ENCODE measurements at regions not wholly inside any gene's neighbourhood (a gene's known extent, or its start where the extent isn't known, plus 50 kb on each side); places are given as distances from the start of the nearest gene placed in this dataset.

GRCh38 chr18:78630356-78630755 is 349.3 kb upstream of the SALL3 start:
- ATAC-seq (no peak), DNase-seq (no peak)
- intact Hi-C loops (cut with DNase I) = no loop called here

DNA sequence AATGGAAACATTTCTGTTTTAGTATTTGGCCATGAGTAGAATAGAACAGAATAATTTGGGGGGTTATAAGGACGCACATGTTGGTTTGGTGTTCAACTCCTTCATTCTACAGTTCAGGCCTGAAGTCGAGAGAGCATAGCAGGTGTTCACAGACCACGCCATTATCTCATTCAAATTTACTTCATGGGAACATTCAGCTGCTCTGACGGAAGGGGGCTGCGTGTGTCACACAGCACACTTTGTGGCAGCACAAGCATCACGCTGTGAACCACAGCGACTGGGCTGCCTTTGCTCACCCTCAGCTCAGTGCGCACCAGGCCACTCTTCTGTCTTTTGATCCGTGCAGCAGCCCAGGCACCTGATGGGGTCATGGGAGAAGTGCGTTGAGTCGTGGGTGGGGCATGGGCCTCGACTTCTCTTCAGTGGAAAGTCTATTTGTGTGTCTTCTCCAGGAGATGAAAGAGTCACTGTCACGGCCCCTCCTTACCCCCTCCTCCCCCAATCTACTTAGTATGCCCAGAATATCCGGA is 348.6 kb upstream of the SALL3 start:
- intact Hi-C loops (cut with DNase I) = no loop called here
- ATAC-seq (no peak), DNase-seq (no peak)

DNA sequence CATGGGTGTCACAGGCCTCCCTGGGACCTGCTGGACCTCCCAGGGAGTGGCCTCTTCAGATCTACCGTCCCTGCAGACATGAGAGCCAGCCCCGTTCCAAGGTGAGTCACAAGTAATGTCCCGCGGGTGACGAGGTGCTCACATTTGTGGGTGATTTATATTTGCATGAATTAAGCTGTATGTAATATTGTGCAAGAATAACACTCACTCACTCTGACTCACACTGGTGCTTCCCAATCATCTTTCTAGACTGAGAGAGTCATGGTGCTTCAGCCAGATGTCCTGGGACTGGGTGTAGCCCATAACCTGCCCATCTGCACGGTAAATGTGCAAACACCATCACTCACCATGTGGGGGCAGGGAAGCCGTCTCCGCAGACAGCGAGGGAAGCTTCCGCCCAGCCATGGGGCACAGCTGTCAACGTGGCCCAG is 347.5 kb upstream of the SALL3 start:
- DNase-seq (no peak), ATAC-seq (no peak)
- intact Hi-C loops (cut with DNase I) = no loop called here

DNA sequence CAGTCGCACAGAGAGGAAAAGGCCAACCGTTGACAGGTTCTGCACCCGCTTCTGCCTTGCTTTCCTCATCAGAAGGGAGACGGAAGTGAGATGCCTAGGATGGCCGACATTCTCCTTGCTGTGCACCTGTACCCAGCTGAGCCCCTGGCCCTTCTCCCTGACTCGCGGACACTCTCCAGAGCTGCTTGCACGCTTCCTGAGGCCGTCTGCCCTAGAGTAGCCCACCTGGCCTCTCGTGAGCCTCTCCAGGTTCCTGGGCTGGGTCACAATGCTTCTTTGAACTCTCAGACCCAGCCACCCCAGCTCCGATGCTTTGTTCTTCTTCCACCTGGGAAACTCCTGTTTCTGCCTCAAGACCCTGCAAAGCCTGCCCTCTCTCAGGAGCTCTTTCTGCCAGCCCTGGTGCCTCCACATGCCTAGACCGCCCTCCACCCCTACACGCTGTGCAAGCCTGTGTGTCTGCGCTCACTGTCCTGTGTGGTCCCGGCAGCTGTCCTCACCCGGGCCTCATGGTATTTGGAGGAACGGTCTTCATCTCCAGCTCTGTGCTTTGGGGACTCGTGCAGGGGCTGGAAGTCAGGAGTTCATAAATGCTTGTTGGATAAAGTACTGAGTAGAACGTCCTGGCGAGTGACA is 345.4 kb upstream of the SALL3 start:
- DNase-seq = no peak

GRCh38 chr18:78635093-78635800 is 344.4 kb upstream of the SALL3 start:
- ATAC-seq (no peak), DNase-seq (no peak)
- intact Hi-C loops (cut with DNase I) = no loop called here

More for the DNA sequence above, 345.4 kb upstream of the SALL3 start:
- intact Hi-C loops (cut with DNase I) = no loop called here
- no peak for ATAC-seq

DNA sequence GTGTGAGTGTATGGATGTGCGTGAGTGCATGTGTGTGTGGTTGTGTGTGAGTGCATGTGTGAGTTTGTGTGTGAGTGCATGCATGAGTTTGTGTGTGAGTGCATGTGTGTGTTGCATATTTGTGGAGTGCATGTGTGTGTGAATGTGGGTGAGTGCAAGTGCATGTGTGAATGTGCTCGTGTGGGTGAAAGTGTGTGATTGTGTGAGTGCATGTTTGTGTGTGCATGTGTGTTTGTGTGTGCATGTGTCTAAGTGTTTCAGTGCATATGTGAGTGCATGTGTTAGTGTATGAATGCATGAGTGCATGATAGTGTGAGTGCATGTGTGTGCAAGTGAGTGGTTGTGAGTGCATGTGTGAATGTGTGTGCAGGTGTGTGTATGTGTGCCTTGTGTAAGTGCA is 343.4 kb upstream of the SALL3 start:
- ATAC-seq = no peak
- DNase-seq = no peak
- intact Hi-C loops (cut with DNase I) = no loop called here

DNA sequence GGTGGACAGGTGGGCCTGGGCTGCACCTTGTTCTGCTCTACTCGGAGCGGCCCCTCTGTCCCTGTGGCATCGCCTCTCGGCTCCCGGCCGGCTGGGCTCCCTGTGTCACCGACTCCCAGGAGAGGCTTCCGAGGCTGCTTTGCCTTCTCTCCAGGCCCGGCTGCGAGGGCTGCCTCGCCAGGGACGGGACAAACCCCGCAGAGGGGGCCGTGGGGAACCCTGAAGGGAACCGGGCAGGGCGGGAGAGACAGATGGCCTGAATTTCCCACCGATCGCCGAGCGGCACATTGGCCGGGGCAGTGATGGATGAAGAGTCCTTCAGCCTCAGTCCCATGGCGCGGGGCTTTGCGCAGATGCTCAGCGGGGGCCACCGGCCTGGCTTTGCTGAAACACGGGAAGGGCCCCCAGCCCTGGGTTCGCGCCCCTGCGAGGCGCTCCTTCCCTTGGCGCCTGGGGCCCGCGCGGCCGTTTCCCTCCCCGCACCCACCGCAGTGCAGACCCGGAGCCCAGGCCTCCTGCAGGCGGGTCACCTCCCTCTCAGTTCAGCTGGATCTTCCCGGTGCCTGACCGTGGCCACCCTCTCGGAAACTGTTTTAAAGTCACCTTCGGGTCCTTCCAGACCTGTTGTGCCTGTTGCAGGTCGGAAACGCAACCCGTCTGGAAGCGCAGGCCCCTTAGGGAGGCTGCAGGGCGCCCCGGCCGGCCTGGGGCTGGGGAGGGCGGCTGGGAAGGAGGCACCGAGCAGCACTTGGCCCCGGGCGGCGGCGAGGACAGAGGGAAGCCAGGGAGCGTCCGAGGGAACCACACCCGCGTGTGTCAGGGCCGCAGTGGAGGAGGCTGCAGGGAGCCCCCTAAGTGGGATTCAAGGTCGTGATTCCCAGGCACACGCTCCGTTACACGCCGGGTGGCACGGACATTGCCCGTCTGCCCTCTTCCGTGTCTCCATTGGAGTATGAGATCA is 341.9 kb upstream of the SALL3 start:
- intact Hi-C loops (cut with DNase I) = no loop called here
- ATAC-seq (no peak), DNase-seq (no peak)

DNA sequence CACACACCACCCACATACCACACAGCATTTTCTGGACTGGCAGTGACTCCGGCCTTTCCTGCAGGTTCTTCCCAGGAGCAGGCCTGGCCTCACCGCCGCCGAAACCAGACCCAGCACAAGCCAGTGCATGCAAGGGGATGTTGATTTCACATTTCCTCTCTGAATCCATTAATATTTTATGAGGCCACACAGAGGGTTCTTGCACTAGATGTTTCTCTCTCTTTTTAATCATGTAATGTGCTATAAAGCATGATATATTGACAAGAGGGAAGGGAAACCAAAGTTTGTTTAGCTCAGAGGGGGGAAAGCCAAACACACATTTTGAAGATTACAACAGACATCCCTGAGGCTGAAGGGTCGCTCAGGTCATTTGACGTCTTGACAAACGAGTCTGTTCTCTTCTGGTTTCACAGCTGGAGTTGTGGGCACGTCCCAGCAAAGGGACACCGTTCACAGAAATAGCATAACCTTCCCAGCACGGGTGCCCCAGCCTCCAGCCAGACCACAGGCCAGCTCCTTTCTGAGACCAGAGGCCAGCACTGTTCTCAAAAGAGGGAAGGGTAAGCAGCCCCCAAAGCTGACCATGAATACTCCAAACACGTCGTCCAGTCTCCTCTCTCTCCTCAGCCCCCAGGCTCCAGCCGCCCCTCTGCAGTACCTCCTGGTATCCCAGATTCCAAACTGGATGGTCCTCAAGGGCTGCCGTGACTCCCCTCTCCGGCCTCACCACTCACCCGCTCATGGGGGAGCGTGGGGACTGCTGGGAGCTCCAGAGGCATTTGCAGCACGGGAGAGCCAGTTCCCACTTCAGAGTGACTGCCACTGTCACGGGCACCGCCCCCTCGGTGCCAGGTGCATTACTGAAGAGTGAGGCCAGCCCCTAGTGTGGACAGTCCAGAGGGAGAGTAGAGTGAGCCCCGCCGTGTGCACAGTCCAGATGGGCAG is 340.3 kb upstream of the SALL3 start:
- ATAC-seq = no peak
- no peak for DNase-seq
- intact Hi-C loops (cut with DNase I) = no loop called here

DNA sequence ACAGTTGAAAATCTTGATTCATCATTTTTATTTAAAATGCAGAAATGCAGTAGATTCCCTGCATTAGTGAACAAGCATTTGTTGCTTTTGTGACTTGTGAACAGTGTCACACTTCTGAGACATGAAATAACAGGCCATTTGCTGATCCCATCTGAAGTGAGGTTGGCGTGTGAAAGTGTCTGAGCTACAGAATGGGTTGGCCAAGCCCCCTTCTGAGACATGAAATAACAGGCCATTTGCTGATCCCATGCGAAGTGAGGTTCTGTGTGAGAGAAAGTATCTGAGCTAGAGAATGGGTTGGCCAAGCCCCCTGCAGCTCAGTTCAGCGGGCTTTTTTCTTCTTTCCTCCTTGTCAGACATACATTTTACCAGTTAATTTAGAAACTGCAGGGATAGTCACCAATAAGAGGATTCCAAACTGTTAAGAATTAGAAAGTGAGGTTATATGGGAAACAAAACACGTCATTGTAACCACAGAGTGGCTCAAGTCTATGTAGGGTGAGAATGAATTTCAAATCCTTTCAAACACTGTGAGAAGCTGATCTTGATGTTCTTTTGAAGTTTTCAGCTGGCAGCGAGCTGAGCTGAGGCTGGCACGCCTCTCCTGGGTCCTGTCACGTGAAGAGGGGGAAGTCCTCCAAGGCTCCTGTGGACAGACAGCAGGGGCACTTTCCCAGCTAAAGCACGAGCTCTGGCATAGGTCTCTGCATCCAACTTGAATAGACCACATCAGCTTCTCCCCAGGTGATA is 339.2 kb upstream of the SALL3 start:
- intact Hi-C loops (cut with DNase I) = no loop called here
- ATAC-seq (no peak), DNase-seq (no peak)

DNA sequence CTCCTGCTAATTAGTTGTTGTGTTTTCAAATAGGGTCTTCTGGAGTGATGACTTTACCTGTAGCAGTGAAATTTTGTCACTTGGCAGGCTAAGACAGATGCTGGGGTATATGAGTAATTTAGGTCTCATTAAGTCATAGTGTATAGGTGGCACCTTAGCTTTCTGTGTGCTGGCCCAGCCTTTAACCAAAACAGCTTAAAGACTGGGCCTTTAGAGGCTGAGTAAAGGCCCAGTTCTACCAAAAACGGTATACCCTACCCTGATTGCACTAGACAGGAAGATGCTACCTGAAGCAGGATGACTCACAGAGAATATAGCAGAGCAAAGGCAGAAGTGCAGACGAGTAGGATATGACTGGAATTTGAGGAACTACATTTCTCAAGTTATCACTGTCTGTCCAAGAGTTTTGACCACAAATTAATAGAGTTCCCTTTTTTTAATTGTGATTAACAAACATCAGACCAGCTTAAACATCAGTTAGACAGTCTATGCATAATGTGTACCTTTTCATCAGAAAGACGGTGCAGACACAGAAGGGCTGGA is 337.9 kb upstream of the SALL3 start:
- intact Hi-C loops (cut with DNase I) = no loop called here

GRCh38 chr18:78642296-78642951 is 337.2 kb upstream of the SALL3 start:
- DNase-seq (no peak), ATAC-seq (no peak)
- intact Hi-C loops (cut with DNase I) = no loop called here

More for the DNA sequence above, 337.9 kb upstream of the SALL3 start:
- no peak for DNase-seq
- peak in 1 of 2 donors; percentile 38 for ATAC-seq

DNA sequence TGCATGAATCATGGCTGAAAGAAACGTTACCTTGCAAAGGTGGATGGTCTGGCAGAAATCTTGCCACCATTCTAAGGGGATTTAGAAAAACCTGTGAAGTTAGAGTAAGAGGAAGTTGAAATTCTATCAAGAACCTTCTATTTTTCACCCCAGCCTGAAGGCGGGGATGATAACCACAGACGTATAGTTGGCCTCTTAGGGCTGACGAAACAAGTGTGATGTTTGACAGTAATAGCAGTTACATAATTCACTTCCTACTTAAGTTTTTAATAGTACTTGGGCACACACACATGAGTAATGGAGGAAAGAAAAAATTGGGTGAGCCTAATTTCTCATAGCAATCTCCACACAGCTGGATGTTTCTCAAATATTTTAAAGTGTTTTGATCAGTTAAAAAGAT is 336.6 kb upstream of the SALL3 start:
- DNase-seq (no peak), ATAC-seq (no peak)
- intact Hi-C loops (cut with DNase I) = no loop called here

DNA sequence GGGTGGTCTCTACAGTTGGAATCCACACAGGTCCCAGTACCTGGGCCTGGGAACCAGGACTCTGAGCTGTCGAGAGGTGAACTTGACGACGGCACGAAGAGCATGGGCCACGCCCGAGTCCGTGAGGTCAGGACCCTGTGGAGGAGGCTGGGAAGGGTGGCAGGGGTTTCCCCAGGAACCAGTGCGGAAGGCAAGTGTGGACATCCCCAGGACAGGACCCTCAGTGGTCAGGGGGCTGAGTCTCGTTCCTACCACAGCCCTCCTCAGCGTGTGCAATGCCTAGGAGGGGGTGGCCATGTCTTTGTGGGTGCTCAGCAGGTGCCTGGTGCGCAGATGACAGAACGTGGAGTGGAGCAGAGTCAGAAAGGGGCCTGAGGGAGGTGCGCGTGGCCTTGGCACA is 335.6 kb upstream of the SALL3 start:
- intact Hi-C loops (cut with DNase I) = no loop called here
- ATAC-seq = no peak
- no peak for DNase-seq

DNA sequence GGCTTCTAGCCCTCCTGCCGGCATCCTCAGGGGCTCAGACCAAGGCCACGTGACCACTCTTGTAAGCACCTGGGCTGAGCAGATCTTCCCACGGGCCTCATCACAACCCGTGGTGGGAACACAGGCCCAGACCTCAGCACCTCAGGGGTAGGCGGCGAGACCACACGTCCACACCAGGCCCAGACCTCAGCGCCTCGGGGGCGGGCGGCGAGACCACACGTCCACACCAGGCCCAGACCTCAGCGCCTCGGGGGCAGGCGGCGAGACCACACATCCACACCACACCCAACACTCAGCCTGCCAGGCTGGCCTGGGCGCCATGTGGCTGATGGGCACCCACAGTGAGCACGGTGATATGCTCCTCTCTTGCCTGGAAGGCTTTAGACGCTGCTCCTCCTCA is 334.4 kb upstream of the SALL3 start:
- ATAC-seq (peak in 1 of 2 donors; percentile 21), DNase-seq (no peak)
- intact Hi-C loops (cut with DNase I) = no loop called here

DNA sequence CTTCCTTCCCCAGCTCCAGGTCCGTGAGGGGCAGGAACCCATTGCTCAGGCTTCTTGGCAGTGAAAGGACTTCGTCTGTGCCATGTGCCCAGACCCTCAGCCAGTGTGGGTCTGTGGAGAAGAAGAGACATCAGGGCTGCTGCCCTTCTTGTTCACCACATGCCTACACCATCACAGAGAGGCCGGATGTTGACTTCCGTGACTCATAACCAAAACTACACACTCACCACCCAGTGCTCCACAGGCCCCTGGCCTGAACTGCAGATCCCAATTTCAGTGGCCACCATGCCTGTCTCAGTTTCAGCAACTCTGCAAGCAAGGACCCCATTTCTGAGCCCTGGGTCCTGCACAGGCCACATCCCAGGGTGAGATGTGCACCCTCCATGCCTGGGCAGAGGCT is 332.6 kb upstream of the SALL3 start:
- ATAC-seq (no peak), DNase-seq (no peak)
- intact Hi-C loops (cut with DNase I) = no loop called here

DNA sequence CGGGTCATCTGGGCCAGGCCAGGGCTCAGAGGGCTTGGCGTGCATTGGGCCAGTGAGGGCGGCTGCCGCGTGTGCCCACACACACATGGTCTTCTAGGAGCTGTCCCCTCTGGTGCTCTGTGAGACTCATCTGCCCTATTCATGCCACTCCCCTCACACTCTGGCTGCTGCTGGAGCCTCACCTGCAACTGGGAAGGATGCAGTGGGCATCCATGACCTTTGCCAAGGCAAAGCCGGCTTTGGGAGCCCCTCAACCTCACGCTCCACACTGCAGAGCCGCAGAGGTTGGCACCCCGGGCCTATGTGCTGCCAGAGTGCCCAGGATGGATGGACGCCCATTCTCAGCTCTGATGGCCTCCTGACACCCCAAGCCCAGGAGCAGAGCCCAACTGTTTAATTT is 330.2 kb upstream of the SALL3 start:
- intact Hi-C loops (cut with DNase I) = no loop called here
- no peak for DNase-seq

DNA sequence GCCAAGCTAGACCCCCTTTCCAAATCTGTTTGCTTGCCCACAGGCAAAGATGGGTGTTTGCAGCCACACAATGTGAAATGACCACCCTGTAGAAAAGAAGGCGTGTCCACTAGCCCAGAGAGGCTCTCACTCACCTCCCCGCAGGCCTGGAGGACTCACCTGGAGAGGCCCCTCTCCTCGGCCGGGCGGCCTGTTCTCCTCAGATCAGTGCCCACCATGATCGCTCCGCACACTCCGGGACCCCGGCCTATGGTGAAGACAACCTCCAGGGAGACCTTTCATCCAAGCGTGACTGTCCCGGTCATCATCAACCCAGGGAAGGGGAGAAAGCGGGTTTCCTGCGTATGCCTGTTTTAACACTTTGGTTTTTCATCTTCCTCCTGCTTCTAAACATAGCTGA is 328.7 kb upstream of the SALL3 start:
- ATAC-seq = no peak
- DNase-seq = no peak
- intact Hi-C loops (cut with DNase I) = no loop called here

More for the DNA sequence above, 330.2 kb upstream of the SALL3 start:
- no peak for ATAC-seq
